HL-60 (cell line): ENCODE measurements at regions not wholly inside any gene's neighbourhood (a gene's known extent, or its start where the extent isn't known, plus 50 kb on each side); places are given as distances from the start of the nearest gene placed in this dataset.

Experiments used
- DNase-seq, 2 experiments: peaks; one replicate each; pipeline ENCODE4 v3.0.0-alpha.2; 2010 to 2020; ENCODE audit warnings: low read depth in 1 of 2, low spot score in 1 of 2
- H3K27ac ChIP-seq: fragments of 250-450 bp; sonication (Bioruptor Pico); replicated peaks from 2 replicates; pipeline ENCODE4 v1.5.1; 2020; ENCODE audit warnings: mild to moderate bottlenecking, moderate library complexity
- H3K27me3 ChIP-seq: fragments of 250-450 bp; sonication (Bioruptor Pico); 2 replicates; pipeline ENCODE4 v1.5.1; 2021; ENCODE audit warnings: mild to moderate bottlenecking, moderate library complexity; ENCODE audit not compliant: insufficient read depth, poor library complexity, severe bottlenecking
- H3K4me3 ChIP-seq: replicated peaks from 2 replicates; pipeline ENCODE4 v1.5.1; 2011; ENCODE audit warnings: mild to moderate bottlenecking, control low read depth, low read length; ENCODE audit not compliant: insufficient read depth
- CTCF ChIP-seq: IDR thresholded peaks from one replicate; pipeline ENCODE4 v1.5.1; 2011; ENCODE audit warnings: low read length, control low read depth, inconsistent platforms; ENCODE audit not compliant: insufficient read depth
- GABPA ChIP-seq: IDR thresholded peaks from 2 replicates; pipeline ENCODE4 v1.6.1; 2012; ENCODE audit warnings: low read depth
- POLR2AphosphoS5 ChIP-seq: IDR thresholded peaks from 2 replicates; pipeline ENCODE4 v1.6.1; 2012; ENCODE audit warnings: low read depth
- REST ChIP-seq: IDR thresholded peaks from 2 replicates; pipeline ENCODE4 v1.6.1; 2012; ENCODE audit warnings: low read depth; ENCODE audit not compliant: insufficient replicate concordance
- SPI1 ChIP-seq: IDR thresholded peaks from 2 replicates; pipeline ENCODE4 v1.6.1; 2012; ENCODE audit warnings: low read depth, mild to moderate bottlenecking, borderline replicate concordance

- H3K27me3 ChIP-seq, result no peaks in the 10 kb centered on the region
- no peak for DNase-seq
- H3K27ac ChIP-seq, result no peak overlapping the region
- H3K4me3 ChIP-seq, result no peak overlapping the region
- TF ChIP-seq REST, result no peak
- no peak for TF ChIP-seq POLR2AphosphoS5
- no peak for TF ChIP-seq CTCF
These were observed 72.6 kb downstream of the FOXD1 start for GRCh38 chr5:73375949-73376348.

- no peak overlapping the region for H3K27ac ChIP-seq
These were observed 73.4 kb downstream of the FOXD1 start for GRCh38 chr5:73375191-73375545.

GRCh38 chr5:73374520-73375190, 73.9 kb downstream of the FOXD1 start:
- TF ChIP-seq CTCF, result no peak
- H3K4me3 ChIP-seq, result no peak overlapping the region
- no peak for DNase-seq
- no peak overlapping the region for H3K27ac ChIP-seq
- H3K27me3 ChIP-seq, result no peaks in the 10 kb centered on the region

More at GRCh38 chr5:73375191-73375545, 73.4 kb downstream of the FOXD1 start:
- no peak for TF ChIP-seq CTCF
- no peak for TF ChIP-seq SPI1
- TF ChIP-seq POLR2AphosphoS5, result no peak
- no peak for TF ChIP-seq REST
- TF ChIP-seq GABPA, result no peak
- Histone ChIP-seq H3K27me3 (no peaks in the 10 kb centered on the region), H3K4me3 (no peak overlapping the region)
- no peak for DNase-seq

GRCh38 chr5:73373814-73374510, 74.6 kb downstream of the FOXD1 start:
- no peak overlapping the region for H3K27ac ChIP-seq
- no peaks in the 10 kb centered on the region for H3K27me3 ChIP-seq
- no peak for TF ChIP-seq POLR2AphosphoS5
- no peak for TF ChIP-seq CTCF
- no peak for TF ChIP-seq GABPA
- no peak for TF ChIP-seq SPI1
- TF ChIP-seq REST, result no peak
- no peak for DNase-seq
- H3K4me3 ChIP-seq, result no peak overlapping the region
